Adrenal gland (tissue), 5 donors: ENCODE measurements at regions not wholly inside any gene's neighbourhood (a gene's known extent, or its start where the extent isn't known, plus 50 kb on each side); places are given as distances from the start of the nearest gene placed in this dataset.

ENCODE experiments used
- POLR2A ChIP-seq, 2 donors: fragments of 450-650 bp; IDR thresholded peaks; one replicate each; pipeline ENCODE4 v1.6.1; 2017; ENCODE audit warnings: antibody characterized with exemption in 2 of 2, mild to moderate bottlenecking in 2 of 2, moderate library complexity in 1 of 2
- TF ChIP-seq, protein P1 (sequence below), 6 experiments: fragments of 450-650 bp in 4 of 6; fragments of 200-600 bp in 2 of 6; sonication (generic) in 1 of 6; IDR thresholded peaks; 1 replicate in 5 of 6; 2 replicates in 1 of 6; pipeline versions ENCODE4 v1.5.1 to v1.8.0; 2016 to 2021; ENCODE audit warnings: antibody characterized with exemption in 6 of 6, mild to moderate bottlenecking in 2 of 6, moderate library complexity in 1 of 6
- donor health status: DM: no; HTN: no; CAD: no.

DNA sequence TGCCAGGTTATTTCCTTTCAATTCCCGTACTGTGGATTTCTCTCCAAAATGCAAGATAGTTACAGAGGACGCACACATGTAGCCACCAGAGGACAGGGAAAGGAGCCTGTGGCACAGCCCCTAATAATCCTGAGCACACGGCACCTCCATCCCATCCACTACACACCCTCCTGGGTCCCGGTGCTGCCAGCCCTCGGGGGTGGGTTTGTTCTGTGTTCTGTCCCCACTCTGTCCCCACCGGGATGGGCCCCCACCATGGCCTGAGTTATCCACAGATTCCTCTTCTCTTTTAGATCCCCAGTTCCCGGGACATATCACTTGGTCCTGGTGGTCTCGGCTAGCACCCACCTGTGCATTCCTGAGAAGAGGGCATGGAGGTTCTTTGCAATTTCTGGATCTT lies 196.9 kb upstream of the PPP2R2D start:
- TF ChIP-seq, protein P1, sequence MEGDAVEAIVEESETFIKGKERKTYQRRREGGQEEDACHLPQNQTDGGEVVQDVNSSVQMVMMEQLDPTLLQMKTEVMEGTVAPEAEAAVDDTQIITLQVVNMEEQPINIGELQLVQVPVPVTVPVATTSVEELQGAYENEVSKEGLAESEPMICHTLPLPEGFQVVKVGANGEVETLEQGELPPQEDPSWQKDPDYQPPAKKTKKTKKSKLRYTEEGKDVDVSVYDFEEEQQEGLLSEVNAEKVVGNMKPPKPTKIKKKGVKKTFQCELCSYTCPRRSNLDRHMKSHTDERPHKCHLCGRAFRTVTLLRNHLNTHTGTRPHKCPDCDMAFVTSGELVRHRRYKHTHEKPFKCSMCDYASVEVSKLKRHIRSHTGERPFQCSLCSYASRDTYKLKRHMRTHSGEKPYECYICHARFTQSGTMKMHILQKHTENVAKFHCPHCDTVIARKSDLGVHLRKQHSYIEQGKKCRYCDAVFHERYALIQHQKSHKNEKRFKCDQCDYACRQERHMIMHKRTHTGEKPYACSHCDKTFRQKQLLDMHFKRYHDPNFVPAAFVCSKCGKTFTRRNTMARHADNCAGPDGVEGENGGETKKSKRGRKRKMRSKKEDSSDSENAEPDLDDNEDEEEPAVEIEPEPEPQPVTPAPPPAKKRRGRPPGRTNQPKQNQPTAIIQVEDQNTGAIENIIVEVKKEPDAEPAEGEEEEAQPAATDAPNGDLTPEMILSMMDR (IDR thresholded peaks at IDR 0.05) = no peak
- TF ChIP-seq POLR2A (IDR thresholded peaks at IDR 0.05) = no peak
